ENCODE measurements at regions not wholly inside any gene's neighbourhood (a gene's known extent, or its start where the extent isn't known, plus 50 kb on each side); places are given as distances from the start of the nearest gene placed in this dataset.

DNA sequence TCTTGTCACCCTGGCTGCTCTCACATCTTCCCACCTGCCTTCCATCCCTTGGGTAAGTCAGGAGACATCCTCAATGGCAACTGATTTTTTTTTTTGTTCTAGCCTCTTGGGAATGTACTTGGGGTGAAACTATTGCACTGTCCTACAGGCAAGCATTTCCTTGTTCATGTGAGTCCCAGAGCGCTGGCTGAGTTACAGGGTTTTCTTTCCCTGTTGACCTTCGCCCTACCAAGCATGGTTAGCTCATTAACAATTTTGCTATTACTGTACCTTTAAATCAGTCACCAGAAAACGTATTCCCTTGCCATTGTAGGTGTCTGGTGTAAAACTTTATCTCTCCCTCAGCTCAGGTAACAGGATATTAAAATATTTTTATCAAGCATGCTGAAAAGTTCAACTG, 98.9 kb downstream of the PRLHR start:
- no peak overlapping the region for H3K4me3 ChIP-seq
- no peaks in the 10 kb centered on the region for H3K36me3 ChIP-seq
- H3K4me1 ChIP-seq = peaks cover 0 to 4% (median 0%) of the 10 kb centered on the region in 4 donors
- TF ChIP-seq POLR2A (IDR thresholded peaks at IDR 0.05) = no peak
- no peaks in the 10 kb centered on the region for H3K9me3 ChIP-seq
- peak in 1 of 3 donors; percentile 76 for DNase-seq
- no peaks in the 10 kb centered on the region for H3K27me3 ChIP-seq
- peak overlapping the region in 1 of 4 donors; percentile 55 for H3K27ac ChIP-seq

DNA sequence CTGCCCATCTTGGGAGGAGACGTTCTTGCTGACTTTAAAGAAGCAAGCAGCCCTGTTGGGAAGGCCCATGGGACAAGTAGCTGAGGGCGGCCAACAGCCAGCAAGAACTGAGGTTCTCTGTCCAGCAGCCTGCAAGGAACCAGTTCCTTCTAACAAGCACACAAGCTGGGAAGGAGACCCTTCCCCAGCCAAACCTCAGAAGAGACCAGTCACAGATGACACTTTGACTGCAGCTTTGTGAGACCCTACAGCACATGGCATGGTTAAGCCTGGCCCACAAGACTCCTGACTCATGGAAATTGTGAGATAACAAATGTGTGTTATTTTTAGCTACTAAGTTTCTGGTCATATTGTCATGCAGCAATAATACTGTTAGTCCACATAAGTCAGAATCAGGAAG, 99.9 kb downstream of the PRLHR start:
- Histone ChIP-seq H3K4me3 (no peak overlapping the region), H3K4me1 (peaks cover 0 to 4% (median 0%) of the 10 kb centered on the region in 4 donors), H3K27ac (no peak overlapping the region), H3K36me3 (no peaks in the 10 kb centered on the region), H3K9me3 (peaks cover 0 to 5% (median 0%) of the 10 kb centered on the region in 4 donors), H3K27me3 (no peaks in the 10 kb centered on the region)
- TF ChIP-seq, protein P1, sequence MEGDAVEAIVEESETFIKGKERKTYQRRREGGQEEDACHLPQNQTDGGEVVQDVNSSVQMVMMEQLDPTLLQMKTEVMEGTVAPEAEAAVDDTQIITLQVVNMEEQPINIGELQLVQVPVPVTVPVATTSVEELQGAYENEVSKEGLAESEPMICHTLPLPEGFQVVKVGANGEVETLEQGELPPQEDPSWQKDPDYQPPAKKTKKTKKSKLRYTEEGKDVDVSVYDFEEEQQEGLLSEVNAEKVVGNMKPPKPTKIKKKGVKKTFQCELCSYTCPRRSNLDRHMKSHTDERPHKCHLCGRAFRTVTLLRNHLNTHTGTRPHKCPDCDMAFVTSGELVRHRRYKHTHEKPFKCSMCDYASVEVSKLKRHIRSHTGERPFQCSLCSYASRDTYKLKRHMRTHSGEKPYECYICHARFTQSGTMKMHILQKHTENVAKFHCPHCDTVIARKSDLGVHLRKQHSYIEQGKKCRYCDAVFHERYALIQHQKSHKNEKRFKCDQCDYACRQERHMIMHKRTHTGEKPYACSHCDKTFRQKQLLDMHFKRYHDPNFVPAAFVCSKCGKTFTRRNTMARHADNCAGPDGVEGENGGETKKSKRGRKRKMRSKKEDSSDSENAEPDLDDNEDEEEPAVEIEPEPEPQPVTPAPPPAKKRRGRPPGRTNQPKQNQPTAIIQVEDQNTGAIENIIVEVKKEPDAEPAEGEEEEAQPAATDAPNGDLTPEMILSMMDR (IDR thresholded peaks at IDR 0.05) = no peak
- no peak for TF ChIP-seq POLR2A (IDR thresholded peaks at IDR 0.05)
- DNase-seq = no peak

DNA sequence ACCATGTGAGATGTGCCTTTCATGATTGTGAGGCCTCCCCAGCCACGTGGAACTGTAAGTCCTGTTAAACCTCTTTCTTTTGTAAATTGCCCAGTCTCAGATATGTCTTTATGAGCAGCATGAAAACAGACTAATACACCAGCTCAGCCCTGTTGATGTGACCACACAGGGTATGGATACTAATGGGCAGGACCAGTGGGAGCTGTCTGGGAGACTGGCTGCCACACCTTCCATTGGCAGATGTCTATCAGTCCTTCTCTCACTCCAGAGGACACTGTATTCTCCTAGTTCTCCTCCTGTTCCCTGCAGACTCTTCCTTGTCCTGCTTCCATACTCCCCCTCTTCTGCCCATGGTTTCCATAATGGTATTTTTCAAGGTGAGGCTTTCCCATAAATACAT, 104.4 kb downstream of the PRLHR start:
- Histone ChIP-seq H3K4me1 (no peaks in the 10 kb centered on the region), H3K9me3 (peaks cover 0 to 5% (median 0%) of the 10 kb centered on the region in 4 donors), H3K4me3 (no peak overlapping the region), H3K27ac (no peak overlapping the region), H3K27me3 (no peaks in the 10 kb centered on the region), H3K36me3 (no peaks in the 10 kb centered on the region)
- DNase-seq = no peak
- TF ChIP-seq, protein P1 (IDR thresholded peaks at IDR 0.05) = no peak
- no peak for TF ChIP-seq POLR2A (IDR thresholded peaks at IDR 0.05)

DNA sequence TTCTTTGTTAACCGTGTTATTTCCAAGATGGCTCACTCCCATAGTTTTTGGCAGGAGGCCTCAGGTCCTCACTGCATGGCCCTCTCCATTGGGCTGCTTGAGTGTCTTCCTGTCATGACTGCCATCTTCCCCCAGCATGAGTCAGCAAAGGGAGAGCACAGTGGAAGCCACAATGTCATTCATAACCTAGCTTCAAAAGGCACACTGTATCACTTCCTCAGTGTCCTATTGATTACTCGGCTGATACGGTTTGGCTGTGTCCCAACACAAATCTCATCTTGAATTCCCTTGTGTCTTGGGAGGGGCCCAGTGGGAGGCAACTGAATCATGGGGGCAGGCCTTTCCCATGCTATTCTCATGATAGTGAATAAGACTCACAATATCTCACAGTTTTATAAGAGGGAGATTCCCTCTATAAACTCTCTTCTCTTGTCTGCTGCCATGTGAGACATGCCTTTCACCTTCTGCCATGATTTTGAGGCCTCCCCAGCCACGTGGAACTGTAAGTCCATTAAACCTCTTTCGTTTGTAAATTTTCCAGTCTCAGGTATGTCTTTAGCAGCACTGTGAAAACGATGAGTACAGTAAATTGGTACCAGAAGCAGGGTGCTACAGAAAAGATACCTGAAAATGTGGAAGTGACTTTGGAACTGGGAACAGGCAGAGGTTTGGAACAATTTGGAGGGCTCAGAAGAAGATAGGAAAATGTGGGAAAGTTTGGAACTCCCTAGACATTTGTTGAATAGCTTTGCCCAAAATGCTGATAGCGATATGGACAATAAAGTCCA, 106.5 kb downstream of the PRLHR start:
- Histone ChIP-seq H3K4me1 (no peaks in the 10 kb centered on the region), H3K36me3 (no peaks in the 10 kb centered on the region)
- DNase-seq = no peak

DNA sequence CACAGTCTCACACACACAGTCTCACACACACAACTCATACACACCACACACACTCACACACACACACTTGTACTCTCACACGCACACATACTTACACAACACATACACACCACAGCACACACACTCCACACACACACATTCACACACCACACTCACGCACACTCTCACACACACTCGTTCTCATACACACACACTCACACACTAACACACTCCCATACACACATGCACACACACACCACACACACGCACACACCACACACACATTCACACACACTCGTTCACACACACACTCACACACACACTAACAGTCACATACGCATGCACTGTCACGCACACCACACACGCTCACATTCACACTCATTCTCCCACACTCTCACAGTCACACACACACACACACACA, 109.8 kb downstream of the PRLHR start:
- TF ChIP-seq, protein P1 (IDR thresholded peaks at IDR 0.05) = no peak
- TF ChIP-seq POLR2A (IDR thresholded peaks at IDR 0.05) = no peak
- Histone ChIP-seq H3K9me3 (peaks cover 0 to under 1% (median 0%) of the 10 kb centered on the region in 4 donors), H3K4me1 (no peaks in the 10 kb centered on the region), H3K36me3 (no peaks in the 10 kb centered on the region), H3K27me3 (no peaks in the 10 kb centered on the region), H3K4me3 (no peak overlapping the region), H3K27ac (no peak overlapping the region)
- no peak for DNase-seq

More for the DNA sequence above, 106.5 kb downstream of the PRLHR start:
- Histone ChIP-seq H3K4me3 (no peak overlapping the region), H3K9me3 (peaks cover 0 to 5% (median 0%) of the 10 kb centered on the region in 4 donors), H3K27me3 (no peaks in the 10 kb centered on the region), H3K27ac (no peak overlapping the region)
- TF ChIP-seq, protein P1 (IDR thresholded peaks at IDR 0.05) = no peak
- TF ChIP-seq POLR2A (IDR thresholded peaks at IDR 0.05) = no peak

DNA sequence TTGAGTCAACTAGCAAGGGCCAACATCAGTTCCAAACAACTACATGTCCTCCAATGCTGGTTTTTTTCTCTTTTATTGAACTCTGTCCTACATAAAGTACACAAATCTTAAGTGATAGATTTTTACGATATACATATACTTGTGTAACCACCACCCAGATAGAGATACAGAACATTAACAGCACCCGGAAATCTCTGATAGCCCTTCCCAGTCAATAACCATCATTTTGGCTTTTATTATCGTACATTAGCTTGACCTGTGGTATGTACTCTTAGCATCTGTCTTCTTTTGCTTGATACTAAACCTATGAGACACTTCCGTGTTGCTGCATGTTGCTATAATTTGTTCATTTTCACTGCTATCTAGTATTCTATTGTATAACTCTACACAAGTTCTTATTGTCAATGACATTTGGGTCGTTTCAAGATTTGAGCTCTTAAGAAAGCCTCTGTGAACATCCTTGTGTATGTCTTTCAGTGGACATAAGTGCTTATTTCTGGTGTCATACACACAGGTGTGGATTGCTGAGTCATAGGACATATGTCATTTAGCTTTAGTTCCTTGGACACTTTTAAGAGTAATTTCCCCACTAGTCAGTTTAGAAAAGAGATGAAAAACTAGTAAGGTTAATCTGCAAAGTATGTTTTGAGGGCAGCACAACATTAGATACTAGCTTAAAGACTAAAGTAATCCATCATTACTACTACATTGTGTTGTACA, 111.1 kb downstream of the PRLHR start:
- no peak for DNase-seq
- Histone ChIP-seq H3K27ac (no peak overlapping the region), H3K27me3 (no peaks in the 10 kb centered on the region), H3K4me3 (no peak overlapping the region), H3K36me3 (no peaks in the 10 kb centered on the region), H3K4me1 (no peaks in the 10 kb centered on the region), H3K9me3 (no peaks in the 10 kb centered on the region)
- TF ChIP-seq POLR2A (IDR thresholded peaks at IDR 0.05) = no peak
- TF ChIP-seq, protein P1 (IDR thresholded peaks at IDR 0.05) = no peak

All from Peyer's patch (tissue), 4 donors.